ENCODE measurements at regions not wholly inside any gene's neighbourhood (a gene's known extent, or its start where the extent isn't known, plus 50 kb on each side); places are given as distances from the start of the nearest gene placed in this dataset.

DNA sequence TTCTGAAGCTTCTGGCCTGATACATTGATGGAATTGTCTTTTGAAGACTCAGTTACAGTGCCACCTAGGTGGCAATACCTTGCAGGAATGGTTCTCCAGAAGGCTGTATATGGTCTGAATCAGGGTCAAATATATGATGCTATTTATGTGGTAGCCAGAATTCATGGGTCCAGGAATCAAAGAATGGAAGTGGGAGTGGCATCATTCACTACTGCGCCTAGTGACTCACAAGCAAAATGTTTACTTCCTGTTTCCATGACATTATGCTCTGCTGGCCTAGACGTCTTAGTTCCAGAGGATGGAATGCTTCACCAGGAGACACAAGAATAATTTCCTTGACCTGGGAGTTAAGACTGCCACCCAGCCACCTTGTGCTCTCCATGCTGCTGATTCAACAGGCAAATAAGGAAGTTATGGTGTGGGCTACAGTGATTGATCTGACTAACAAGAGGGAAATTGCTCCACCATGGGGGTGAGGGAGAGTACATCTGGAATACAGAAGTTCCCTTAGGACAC is 491.8 kb downstream of the ETS1 start:
- no peak for DNase-seq (ENCODE audit: low read depth)

GRCh38 chr11:128093689-128094088 is 493.7 kb downstream of the ETS1 start:
- DNase-seq (ENCODE audit: low read depth), result no peak

DNA sequence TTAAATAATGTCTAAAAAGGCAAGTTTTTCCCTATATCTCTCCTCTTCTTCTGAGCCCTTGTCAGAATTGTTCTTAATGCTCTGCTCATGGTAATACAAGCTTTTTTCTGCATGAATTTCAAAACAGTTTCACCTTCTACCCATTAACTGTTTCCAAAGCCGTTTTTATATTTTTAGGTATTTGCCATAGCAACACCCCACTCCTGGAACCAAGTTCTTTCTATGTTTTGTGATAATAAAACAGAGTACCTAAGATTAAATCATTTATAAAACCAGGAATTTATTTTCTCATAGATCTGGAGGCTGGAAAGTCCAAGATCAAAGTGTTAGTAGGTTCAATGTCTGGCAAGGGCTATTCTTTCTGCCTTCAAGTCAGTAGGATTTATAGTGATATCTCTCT is 497.4 kb downstream of the ETS1 start:
- no peak for DNase-seq (ENCODE audit: low read depth)

- no peak for DNase-seq (ENCODE audit: low read depth)
Measured at GRCh38 chr11:128086794-128087193, 500.6 kb downstream of the ETS1 start.

DNA sequence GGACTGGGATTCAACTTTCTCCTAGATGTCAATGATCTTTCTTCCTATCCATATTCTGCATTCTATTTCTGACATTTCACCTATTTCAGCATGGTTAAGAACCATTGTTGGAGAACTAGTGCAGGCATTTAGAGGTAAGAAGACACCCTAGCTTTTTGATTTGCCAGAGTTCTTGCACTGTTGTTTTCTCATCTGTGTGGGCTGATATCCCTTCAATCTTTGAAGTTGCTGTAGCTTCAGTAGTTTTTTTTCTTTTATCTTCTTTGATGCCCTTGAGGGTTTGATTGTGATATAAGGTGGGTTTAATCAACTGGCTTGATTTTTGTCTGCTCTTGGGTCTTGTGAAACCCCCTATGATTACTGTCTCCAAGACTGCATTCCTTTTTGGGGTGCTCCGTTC is 502.1 kb downstream of the ETS1 start:
- DNase-seq (ENCODE audit: low read depth), result no peak

- DNase-seq (ENCODE audit: low read depth), result no peak
Measured at GRCh38 chr11:128082574-128082973, 504.8 kb downstream of the ETS1 start.

DNA sequence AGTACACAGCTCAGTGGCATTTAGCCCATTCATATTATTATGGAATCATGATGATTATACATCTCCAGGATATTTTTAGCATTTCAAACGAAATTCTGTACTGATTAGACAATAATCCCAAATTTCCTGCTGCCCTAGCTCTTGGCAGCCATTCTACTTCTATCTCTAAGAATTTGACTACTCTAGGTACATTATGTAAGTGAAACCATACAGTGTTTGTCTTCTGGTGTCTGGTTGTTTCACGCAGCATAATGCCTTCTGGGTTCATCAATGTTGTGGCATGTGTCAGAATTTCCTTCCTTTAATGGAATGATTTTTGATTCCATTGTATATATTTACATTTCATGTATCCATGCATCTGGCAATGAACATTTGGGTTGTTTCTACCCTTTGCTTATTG is 517.7 kb downstream of the ETS1 start:
- no peak for DNase-seq (ENCODE audit: low read depth)

DNA sequence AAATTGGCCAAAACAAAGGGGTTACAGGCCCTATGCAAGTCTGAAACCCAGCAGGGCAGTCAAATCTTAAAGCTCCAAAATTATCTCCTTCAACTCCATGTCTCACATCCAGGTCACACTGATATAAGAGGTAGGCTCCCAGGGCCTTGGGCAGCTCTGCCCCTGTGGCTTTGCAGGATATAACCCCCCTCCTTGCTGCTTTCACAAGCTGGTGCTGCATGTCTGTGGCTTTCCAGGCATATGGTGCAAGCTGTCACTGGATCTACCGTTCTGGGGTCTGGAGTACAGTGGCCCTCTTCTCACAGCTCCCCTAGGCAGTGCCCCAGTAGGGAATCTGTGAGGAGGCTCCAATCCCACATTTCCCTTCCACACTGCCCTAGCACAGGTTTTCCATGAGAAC is 519.6 kb downstream of the ETS1 start:
- DNase-seq (ENCODE audit: low read depth), result no peak

- DNase-seq (ENCODE audit: low read depth), result no peak
Measured at GRCh38 chr11:128066399-128066798, 521.0 kb downstream of the ETS1 start.

DNA sequence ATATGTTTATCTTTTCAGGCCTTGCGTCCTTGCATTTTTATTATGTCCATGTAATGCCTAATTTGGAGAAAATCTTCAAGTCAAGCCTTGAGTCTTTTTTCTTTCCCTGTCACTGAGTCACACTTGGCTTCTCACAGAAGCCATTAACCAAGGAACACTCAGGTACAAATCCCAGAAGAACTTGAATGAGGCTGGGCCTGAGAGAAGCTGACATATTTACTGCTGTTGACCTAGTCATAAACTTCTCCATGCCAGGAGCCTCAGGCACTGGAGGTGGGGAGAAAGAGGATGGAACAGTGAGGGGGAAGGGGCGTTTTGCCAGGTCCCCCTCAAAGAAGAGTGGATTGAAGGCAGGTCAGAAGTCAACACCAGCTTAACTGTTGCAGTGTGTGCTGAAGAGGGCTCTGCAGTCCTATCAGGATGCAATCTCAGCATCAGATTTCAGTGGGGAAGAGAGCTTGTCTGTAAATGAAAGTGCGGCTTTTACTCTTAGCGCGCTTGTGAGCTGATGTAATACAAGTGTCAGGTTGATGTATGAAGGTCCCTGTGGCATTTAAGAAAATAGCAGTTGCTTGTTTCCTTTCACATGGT is 526.0 kb downstream of the ETS1 start:
- no peak for DNase-seq (ENCODE audit: low read depth)

DNA sequence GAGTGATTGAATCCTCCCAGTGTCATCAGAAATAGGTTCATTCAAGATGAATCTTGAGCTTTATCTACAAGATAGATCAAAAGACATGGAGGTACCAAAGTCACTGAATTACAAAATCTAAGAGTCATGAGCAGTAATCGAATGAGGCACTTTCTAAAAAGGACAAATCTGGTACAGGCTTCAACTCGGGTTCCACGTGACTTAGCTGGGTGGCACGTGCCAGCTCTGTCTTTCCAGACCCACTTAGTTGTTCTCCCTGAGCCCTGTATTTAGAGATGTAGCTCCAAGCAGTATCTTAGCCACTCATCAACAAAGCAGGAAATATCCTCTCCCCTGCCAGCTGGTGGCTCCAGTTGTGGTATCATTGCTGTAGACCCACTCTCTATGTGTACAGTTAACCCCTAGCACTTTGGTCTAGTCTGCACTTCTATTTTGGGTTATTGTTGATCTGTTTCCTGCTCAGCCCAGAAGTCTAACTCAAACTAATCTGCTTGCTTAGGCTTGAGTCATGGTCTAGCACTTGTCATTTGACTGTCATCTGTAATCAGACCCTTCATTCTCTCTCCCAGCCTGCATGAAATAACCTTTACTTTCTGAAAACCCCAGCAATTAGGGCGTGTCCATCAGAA is 528.7 kb downstream of the ETS1 start:
- no peak for DNase-seq (ENCODE audit: low read depth)

GRCh38 chr11:128057786-128058395 is 529.5 kb downstream of the ETS1 start:
- DNase-seq (ENCODE audit: low read depth), result no peak

GRCh38 chr11:128055576-128056217 is 531.7 kb downstream of the ETS1 start:
- no peak for DNase-seq (ENCODE audit: low read depth)

DNA sequence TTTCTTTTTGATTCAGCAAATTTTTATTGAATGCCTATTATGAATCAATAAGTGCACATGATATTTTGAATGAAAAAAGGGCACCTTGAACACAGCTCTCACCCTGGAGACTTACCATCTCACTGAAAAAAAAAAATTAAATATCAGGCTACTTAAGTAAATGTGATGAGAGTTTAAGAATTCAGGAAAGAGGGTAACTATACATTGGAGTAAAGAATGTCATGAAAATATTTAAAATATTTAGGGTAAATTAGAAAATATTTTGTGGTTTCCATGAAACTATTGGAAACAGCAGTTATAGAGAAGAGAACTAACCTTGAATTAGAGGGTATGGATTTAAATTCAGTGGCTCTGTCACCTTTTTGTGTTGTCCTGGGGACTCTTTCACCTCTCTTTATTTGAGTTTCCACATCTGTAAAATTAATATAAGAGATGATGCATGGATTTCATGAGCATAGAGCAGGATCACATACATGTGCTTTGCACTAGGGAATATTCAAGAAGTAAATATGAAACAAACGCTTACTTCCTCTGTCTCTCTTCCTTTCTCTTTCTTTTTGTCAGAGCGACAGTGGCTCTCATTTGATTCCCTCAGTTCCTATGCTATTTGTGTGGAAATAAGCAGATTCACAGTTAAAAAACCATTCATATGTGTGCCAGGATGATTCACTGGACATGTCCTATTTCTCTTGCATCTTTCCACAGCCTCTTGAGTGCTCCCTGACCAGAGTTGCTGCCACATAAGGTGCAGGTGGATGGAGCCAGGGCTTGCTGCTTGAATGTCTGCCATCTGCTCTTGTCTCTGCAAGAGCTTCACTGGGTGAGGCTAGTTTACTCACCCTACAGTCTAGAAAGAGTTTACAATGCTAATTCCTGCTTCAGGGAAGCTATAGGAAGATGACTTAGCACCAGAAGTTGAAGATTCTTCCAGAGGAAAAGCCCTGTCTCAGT is 533.1 kb downstream of the ETS1 start:
- DNase-seq (ENCODE audit: low read depth), result no peak

DNA sequence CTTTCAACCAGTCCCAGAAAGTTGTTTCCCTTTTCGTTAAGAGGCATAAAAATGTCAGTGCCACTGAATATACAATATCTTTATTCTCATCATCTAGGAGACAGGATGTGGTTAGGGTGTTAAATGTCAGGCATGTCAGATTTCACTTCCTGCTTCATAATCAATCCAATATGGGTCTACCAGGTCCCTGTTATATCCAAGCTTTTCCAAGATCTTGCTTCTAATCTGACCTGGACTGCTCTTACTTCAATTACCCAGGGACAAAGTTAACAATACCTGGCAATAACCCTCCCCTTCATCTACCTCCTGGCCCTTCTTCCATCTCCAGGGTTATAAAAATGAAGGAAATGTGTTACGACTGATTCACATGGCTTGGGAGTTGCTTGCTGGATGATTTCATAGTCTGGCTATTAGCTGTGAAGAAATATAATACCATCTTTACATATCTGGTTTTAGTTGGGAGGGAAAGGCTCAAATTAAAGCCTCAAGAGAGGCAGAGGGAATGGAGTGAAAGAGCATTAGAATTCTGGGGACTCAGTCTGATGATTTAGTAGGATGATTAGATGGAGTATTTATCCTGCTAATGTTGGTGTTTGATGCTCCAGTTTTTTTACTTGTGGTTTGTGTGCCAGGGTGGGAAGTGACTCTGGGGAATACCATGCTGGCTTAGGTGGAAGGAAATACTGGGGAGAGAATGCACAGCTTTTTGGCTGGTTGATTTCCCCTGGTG is 534.3 kb downstream of the ETS1 start:
- no peak for DNase-seq (ENCODE audit: low read depth)

DNA sequence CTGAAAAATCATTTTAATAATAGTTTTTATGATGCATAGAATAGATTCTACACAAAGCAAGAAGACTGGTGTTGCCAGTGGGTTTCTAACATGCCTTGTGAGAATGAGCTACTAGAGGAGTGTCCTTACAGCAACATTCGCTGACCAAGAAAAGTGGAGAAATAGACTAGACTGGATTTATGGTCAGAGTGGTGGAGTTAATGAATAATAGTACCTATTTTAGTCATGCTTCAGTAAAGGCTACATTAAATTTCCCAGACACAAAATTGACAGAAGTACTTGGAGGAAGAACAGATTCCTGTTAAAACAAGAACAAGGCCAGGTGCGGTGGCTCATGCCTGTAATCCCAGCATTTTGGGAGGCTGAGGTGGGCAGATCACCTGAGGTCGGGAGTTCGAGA is 539.2 kb downstream of the ETS1 start:
- DNase-seq (ENCODE audit: low read depth), result no peak

DNA sequence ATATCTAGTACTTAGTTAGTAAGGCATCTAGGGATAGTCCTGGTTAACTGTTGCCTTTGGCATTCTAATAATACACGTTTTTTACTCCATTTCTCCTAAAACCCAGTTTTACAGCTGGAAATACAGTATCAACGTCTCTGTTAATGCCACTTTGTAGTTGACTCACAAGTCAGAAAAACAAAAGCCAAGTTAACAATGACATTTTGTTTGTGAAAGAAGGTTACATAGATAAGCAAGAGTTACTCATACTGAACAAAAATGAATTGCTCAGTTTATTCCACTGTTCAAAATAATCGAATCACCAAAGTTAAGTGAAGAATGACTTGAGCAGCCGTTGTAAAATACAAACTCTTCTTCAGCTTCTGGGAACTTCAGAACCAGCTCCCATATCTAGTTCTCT is 540.3 kb downstream of the ETS1 start:
- no peak for DNase-seq (ENCODE audit: low read depth)

- DNase-seq (ENCODE audit: low read depth), result no peak
Measured at GRCh38 chr11:128046213-128046612, 541.1 kb downstream of the ETS1 start.

GRCh38 chr11:128045094-128045725 is 542.1 kb downstream of the ETS1 start:
- no peak for DNase-seq (ENCODE audit: low read depth)

- DNase-seq (ENCODE audit: low read depth), result no peak
Measured at GRCh38 chr11:128042290-128042751, 545.0 kb downstream of the ETS1 start.

GRCh38 chr11:128040603-128041002 is 546.8 kb downstream of the ETS1 start:
- no peak for DNase-seq (ENCODE audit: low read depth)

Measured in T-helper 22 cell (primary cell).